ENCODE measurements at regions not wholly inside any gene's neighbourhood (a gene's known extent, or its start where the extent isn't known, plus 50 kb on each side); places are given as distances from the start of the nearest gene placed in this dataset.

DNA sequence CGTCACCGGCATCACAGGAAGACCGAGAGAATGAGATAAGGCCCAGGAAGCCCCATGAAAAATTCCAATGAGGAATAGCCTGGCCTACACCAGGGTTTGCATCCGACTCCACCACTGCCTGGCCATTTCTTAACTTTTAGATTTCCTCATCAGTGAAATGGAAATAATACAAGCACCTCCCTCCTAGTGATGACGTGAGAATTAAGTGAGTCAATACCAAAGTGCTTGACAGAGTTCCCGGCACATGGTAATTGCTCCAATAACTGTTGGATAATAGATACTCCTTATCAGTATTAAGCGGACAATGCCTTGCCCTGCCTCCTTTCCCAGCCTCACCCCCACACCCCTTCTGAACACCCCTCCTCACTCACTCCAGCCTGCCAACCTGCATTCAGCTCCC, 105.4 kb downstream of the TLE3 start:
- Mint-ChIP-seq H3K4me1 (no peaks in the 10 kb centered on the region), H3K9me3 (no peaks in the 10 kb centered on the region), H3K27ac (no peak overlapping the region), H3K36me3 (ENCODE audit: low read depth) (no peaks in the 10 kb centered on the region), H3K4me3 (no peak overlapping the region), H3K27me3 (peaks cover 6% of the 10 kb centered on the region)
- no peak for ATAC-seq (replicated peaks)

GRCh38 chr15:69994429-69995205, 103.1 kb downstream of the TLE3 start:
- Mint-ChIP-seq H3K9me3 (no peaks in the 10 kb centered on the region), H3K27ac (no peak overlapping the region), H3K4me3 (no peak overlapping the region), H3K27me3 (peaks cover 3% of the 10 kb centered on the region), H3K36me3 (ENCODE audit: low read depth) (no peaks in the 10 kb centered on the region), H3K4me1 (no peaks in the 10 kb centered on the region)
- no peak for ATAC-seq (replicated peaks)

DNA sequence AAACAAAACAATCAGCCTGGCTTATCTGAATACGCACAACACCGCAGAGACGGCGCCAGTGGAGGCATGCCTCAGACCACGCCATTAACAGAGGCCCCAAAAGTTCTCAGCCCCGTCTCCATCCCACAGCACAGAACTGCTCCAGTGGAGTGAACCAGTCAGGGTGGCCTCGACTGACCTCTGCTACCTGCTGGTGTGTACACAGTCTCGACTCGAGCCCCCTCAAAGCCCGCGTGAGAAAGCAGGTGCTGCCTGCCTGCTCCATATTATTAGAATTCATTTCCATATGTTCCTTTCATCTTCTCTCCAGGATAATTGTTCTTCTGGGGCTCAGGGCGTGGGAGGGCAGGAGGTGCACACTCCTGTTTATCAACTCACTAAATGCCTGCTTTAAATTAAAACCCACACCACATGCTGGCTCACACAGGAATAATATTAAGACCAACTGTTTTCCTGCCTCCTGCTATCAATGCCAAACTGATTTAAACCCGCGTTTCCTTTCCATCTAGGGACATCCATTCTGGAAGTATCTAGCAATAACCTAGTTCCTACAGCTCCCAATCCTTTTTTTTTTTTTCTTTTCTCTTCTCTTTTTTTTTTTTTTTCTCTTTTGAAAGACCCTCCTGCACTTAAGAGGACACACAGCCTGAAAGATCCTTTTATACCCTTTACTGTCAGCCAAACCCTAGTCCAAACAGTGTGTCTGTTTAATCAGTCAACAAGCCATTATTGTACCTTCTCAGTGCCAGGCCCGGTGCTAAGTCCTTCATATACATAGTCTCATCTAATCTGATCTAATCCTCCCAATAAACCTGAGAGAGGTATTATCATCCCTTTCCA, 101.2 kb downstream of the TLE3 start:
- no peaks in the 10 kb centered on the region for H3K9me3 Mint-ChIP-seq
- no peak overlapping the region for H3K4me3 Mint-ChIP-seq
- H3K27ac Mint-ChIP-seq, result no peak overlapping the region
- no peaks in the 10 kb centered on the region for H3K27me3 Mint-ChIP-seq
- H3K36me3 Mint-ChIP-seq (ENCODE audit: low read depth), result no peaks in the 10 kb centered on the region
- ATAC-seq (replicated peaks), result no peak
- H3K4me1 Mint-ChIP-seq, result no peaks in the 10 kb centered on the region

DNA sequence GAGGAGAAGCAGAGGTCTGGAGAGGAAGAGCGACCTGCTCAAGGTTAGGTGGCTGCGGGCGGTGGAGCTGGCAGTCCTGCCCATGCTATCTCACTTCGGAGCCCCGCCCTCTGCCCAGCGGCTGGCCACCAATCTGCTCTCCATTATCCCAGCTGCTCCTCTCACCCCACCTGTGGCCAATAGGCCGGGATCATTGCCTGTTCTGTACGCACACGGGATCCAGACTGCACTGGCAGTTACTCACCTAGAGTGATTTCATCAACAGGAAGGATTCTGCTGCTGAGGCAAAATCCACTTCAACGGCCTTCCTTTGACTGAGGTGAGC, 100.6 kb downstream of the TLE3 start:
- H3K4me1 Mint-ChIP-seq, result no peaks in the 10 kb centered on the region
- no peak for ATAC-seq (replicated peaks)
- no peaks in the 10 kb centered on the region for H3K36me3 Mint-ChIP-seq (ENCODE audit: low read depth)
- H3K4me3 Mint-ChIP-seq, result no peak overlapping the region
- H3K27me3 Mint-ChIP-seq, result no peaks in the 10 kb centered on the region
- no peak overlapping the region for H3K27ac Mint-ChIP-seq
- H3K9me3 Mint-ChIP-seq, result no peaks in the 10 kb centered on the region

Data from activated T-helper 17 cell treated with anti-CD3 and anti-CD28 coated beads, Interleukin-2, amount 50 U/mL, for 72 hours (primary cell).